ENCODE measurements at regions not wholly inside any gene's neighbourhood (a gene's known extent, or its start where the extent isn't known, plus 50 kb on each side); places are given as distances from the start of the nearest gene placed in this dataset.

DNA sequence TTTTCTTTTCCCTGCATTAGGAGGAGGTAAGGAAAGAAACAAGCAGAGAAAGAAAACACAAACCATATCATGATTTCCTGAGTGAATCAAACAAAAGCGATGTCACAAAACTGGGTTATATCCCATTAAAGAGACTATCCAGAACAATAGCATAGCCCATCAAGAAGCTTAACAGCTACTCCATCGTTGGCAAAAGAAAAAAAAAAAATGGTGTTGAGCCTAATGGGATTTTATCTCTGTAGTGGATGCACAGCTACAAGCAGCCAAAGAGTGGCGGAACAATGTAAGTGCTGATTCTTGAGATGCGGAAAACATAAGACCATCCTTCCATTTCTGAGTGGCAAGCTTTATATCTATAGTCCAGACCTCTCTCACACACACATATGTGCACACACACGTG lies 106.2 kb upstream of the NRSN1 start:
- Histone ChIP-seq H3K4me1 (ENCODE audit: control insufficient read depth, low read depth, low read length) (no peaks in the 10 kb centered on the region), H3K27ac (ENCODE audit: low read length) (no peak overlapping the region), H3K4me3 (ENCODE audit: low read length) (no peak overlapping the region), H3K36me3 (ENCODE audit: control insufficient read depth, low read depth, low read length) (no peaks in the 10 kb centered on the region), H3K9ac (ENCODE audit: low read length) (no peak overlapping the region), H3K9me3 (ENCODE audit: control insufficient read depth, low read depth, low read length) (no peaks in the 10 kb centered on the region), H3K27me3 (ENCODE audit: control insufficient read depth, insufficient read depth, low read length) (no peaks in the 10 kb centered on the region)

DNA sequence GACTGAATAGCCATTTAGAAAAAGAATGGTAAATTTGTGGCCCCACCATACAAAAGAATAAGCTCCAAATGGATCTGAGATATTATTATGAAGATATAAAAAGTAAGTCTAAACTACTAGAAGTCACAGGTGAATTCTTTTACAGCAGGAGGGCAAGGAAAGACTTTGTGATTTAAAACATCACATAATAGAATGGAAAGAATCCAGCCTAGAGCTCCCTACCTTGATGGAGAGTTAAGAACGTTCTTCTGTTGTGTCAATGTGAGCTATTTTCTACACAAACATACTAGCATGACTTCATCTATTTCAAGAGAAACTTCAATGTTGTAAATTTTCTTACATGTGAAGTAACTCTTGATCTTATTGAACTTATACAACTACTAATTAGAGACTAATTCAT lies 100.0 kb upstream of the NRSN1 start:
- Histone ChIP-seq H3K9ac (ENCODE audit: low read length) (no peak overlapping the region), H3K36me3 (ENCODE audit: control insufficient read depth, low read depth, low read length) (no peaks in the 10 kb centered on the region), H3K27me3 (ENCODE audit: control insufficient read depth, insufficient read depth, low read length) (no peaks in the 10 kb centered on the region), H3K9me3 (ENCODE audit: control insufficient read depth, low read depth, low read length) (no peaks in the 10 kb centered on the region), H3K27ac (ENCODE audit: low read length) (no peak overlapping the region), H3K4me1 (ENCODE audit: control insufficient read depth, low read depth, low read length) (peaks cover 13% of the 10 kb centered on the region), H3K4me3 (ENCODE audit: low read length) (peak overlapping the region; percentile 17)

DNA sequence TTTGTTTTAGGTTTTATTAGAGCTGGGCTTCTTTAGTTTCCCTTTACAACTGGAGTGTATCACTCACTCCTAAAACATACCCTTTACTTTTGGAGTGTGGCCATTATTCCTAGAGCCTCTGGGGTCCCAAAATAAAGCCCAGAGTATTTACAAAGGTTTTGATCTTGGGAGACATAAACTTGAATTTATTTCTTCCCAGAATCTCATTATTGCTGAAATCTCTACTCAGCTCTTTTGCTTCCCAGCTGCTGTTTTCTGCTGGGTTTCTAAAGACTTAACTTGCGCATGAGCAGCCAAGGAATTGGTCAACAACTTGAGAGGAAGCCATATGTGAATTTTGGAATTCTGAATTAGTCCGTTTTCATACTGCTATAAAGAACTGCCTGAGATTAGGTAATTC lies 94.5 kb upstream of the NRSN1 start:
- no peaks in the 10 kb centered on the region for H3K36me3 ChIP-seq (ENCODE audit: control insufficient read depth, low read depth, low read length)
- H3K27me3 ChIP-seq (ENCODE audit: control insufficient read depth, insufficient read depth, low read length) = no peaks in the 10 kb centered on the region
- H3K9me3 ChIP-seq (ENCODE audit: control insufficient read depth, low read depth, low read length) = no peaks in the 10 kb centered on the region
- no peak overlapping the region for H3K9ac ChIP-seq (ENCODE audit: low read length)
- peaks cover 6% of the 10 kb centered on the region for H3K4me1 ChIP-seq (ENCODE audit: control insufficient read depth, low read depth, low read length)
- no peak overlapping the region for H3K4me3 ChIP-seq (ENCODE audit: low read length)
- H3K27ac ChIP-seq (ENCODE audit: low read length) = no peak overlapping the region

DNA sequence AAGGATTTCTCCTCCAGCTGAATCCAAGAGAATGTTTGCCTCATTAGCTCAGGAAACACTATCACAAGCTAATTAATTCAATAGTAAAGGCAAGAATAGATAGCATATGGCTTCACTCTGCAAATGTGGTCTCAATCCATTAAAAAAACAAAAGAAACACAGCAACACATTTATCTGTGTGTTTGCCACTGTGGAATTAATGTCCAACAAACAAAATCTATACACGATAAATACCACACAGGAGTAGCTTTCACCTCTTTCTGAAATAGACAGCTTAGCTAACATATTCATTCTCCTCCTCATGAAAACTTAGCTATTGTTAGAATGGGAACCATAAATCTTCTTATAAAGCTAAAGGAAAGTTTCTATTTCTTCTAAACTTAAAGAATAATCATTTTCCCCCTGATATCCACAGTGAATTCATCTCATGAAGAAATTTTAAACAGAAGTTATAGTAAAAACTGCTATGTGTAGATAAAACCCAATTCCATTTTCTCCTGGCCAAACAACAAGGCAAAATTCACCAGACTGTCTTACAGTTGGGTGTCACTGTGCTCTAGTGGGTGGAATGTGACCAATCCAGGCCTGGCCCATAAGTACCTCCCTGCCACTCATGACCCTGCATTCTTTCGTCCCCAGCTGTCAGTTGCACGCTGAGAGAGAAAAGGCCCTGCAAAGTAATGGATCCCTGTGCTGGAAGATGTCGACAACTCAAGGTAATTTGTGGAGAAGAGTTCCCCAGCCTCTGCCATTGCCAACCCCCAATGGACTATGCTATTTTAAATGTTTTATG lies 92.9 kb upstream of the NRSN1 start:
- Histone ChIP-seq H3K27ac (ENCODE audit: low read length) (no peak overlapping the region), H3K9me3 (ENCODE audit: control insufficient read depth, low read depth, low read length) (no peaks in the 10 kb centered on the region), H3K27me3 (ENCODE audit: control insufficient read depth, insufficient read depth, low read length) (no peaks in the 10 kb centered on the region), H3K9ac (ENCODE audit: low read length) (no peak overlapping the region), H3K36me3 (ENCODE audit: control insufficient read depth, low read depth, low read length) (no peaks in the 10 kb centered on the region), H3K4me1 (ENCODE audit: control insufficient read depth, low read depth, low read length) (no peaks in the 10 kb centered on the region), H3K4me3 (ENCODE audit: low read length) (no peak overlapping the region)

DNA sequence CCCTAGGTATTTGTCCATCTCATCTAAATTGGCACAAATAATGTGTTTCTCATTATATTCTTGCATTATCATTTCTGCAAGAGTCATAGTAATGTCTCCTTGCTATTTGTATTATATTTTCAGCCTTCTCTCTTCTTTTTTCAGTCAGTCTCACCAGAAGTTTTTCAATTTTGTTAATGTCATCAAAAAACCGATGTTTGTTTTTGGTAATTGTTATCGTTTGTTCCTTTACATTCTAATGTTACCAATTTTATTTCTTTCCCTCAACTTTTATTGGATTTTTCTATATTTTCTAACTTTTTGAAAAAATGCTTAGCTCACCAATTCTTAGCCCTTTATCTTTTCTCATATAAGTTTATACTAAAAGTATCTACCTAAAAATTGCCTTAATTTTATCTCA lies 82.2 kb upstream of the NRSN1 start:
- Histone ChIP-seq H3K27me3 (ENCODE audit: control insufficient read depth, insufficient read depth, low read length) (no peaks in the 10 kb centered on the region), H3K9ac (ENCODE audit: low read length) (no peak overlapping the region), H3K4me3 (ENCODE audit: low read length) (no peak overlapping the region), H3K27ac (ENCODE audit: low read length) (no peak overlapping the region), H3K4me1 (ENCODE audit: control insufficient read depth, low read depth, low read length) (no peaks in the 10 kb centered on the region), H3K36me3 (ENCODE audit: control insufficient read depth, low read depth, low read length) (no peaks in the 10 kb centered on the region), H3K9me3 (ENCODE audit: control insufficient read depth, low read depth, low read length) (peaks cover 2% of the 10 kb centered on the region)

DNA sequence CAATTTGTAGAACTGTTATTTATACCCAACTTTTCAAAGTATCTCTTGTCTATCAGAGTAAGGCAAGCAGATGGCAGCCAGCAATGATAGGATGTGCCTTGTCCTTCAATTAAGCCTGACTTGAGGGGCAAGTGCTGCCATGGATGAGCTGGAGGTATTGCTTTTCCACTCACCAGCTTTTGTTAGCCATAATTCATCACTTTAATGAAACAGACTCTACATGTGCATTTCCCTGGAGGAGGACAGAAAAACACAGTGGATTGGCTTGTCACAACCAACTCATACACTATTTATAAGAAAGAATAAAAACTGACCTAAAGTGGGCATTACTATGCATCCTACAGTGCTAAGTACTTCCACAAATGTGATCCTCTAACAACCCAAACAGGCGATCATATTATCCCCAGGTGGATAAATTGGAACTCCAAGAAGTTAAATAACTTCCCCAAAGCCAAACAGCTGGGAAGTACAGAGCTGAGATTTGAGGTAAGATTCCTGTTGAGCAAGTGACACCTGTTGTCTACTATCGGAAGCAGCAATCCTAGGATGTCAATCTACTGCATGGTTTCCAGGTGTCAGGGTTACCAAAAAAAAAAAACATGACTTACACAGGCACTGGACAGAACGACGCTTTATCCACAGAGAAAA lies 73.9 kb upstream of the NRSN1 start:
- H3K27me3 ChIP-seq (ENCODE audit: control insufficient read depth, insufficient read depth, low read length) = no peaks in the 10 kb centered on the region
- no peak overlapping the region for H3K9ac ChIP-seq (ENCODE audit: low read length)
- H3K27ac ChIP-seq (ENCODE audit: low read length) = no peak overlapping the region
- no peaks in the 10 kb centered on the region for H3K36me3 ChIP-seq (ENCODE audit: control insufficient read depth, low read depth, low read length)
- H3K9me3 ChIP-seq (ENCODE audit: control insufficient read depth, low read depth, low read length) = no peaks in the 10 kb centered on the region
- H3K4me3 ChIP-seq (ENCODE audit: low read length) = no peak overlapping the region
- H3K4me1 ChIP-seq (ENCODE audit: control insufficient read depth, low read depth, low read length) = no peaks in the 10 kb centered on the region

DNA sequence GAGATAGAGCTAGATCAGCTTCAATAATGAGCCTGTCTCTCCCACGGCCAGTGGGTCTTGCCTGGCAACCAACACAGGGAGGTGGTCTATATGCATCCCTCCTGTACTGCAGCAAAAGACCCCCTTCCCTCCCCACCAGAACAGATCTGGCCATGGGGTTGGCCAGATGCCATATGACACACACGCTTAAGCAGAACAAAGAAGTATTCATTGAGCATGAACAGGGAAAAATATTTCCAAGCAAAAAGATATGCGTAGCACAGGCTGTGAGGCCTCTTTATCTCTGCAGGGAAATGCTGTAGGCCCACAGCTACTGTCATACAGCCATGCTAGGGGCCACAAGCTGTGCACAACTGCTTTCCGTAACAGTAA lies 73.4 kb upstream of the NRSN1 start:
- Histone ChIP-seq H3K9ac (ENCODE audit: low read length) (no peak overlapping the region), H3K27ac (ENCODE audit: low read length) (no peak overlapping the region), H3K27me3 (ENCODE audit: control insufficient read depth, insufficient read depth, low read length) (no peaks in the 10 kb centered on the region), H3K36me3 (ENCODE audit: control insufficient read depth, low read depth, low read length) (no peaks in the 10 kb centered on the region), H3K4me1 (ENCODE audit: control insufficient read depth, low read depth, low read length) (no peaks in the 10 kb centered on the region), H3K9me3 (ENCODE audit: control insufficient read depth, low read depth, low read length) (no peaks in the 10 kb centered on the region), H3K4me3 (ENCODE audit: low read length) (no peak overlapping the region)

DNA sequence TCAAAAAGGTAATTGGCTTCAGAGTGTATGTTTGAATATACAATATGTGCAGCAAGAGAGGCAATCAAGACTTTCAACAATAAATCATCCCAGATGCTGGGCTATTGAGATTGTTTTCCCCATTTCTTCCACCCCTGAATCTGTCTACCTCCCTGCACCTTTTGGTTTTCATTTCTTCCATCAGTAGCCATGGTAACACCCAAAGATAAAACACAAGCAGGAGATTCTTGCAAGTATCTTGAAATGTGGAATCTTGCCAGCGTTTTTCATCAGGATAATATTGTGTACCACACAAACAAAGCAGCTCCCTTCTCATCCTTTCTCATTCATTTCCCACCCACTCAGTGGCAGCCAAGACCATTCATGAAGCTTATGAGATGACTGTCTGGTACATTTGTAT lies 73.0 kb upstream of the NRSN1 start:
- H3K4me3 ChIP-seq (ENCODE audit: low read length) = no peak overlapping the region
- no peak overlapping the region for H3K27ac ChIP-seq (ENCODE audit: low read length)
- no peaks in the 10 kb centered on the region for H3K27me3 ChIP-seq (ENCODE audit: control insufficient read depth, insufficient read depth, low read length)
- no peaks in the 10 kb centered on the region for H3K36me3 ChIP-seq (ENCODE audit: control insufficient read depth, low read depth, low read length)
- no peak overlapping the region for H3K9ac ChIP-seq (ENCODE audit: low read length)
- no peaks in the 10 kb centered on the region for H3K4me1 ChIP-seq (ENCODE audit: control insufficient read depth, low read depth, low read length)
- no peaks in the 10 kb centered on the region for H3K9me3 ChIP-seq (ENCODE audit: control insufficient read depth, low read depth, low read length)

DNA sequence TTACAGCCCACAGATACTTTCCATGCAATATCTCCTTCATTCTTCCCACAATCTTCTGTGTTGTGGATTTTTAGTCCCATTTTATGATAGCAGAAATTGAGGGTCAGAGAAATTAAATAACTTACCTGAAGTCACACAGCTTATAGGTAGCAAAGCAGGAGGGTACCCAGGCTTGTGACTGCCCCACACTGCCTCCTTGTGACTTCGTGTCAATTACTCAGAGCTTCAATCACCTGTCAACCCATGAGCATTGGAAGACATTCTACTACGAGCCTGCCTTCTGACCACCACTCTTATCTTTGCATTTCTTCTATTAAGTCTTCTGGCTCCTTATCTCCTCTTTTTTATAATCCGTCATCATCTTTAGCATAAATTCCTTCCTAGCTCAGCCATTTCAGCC lies 71.6 kb upstream of the NRSN1 start:
- H3K4me1 ChIP-seq (ENCODE audit: control insufficient read depth, low read depth, low read length) = no peaks in the 10 kb centered on the region
- H3K27ac ChIP-seq (ENCODE audit: low read length) = no peak overlapping the region
- H3K27me3 ChIP-seq (ENCODE audit: control insufficient read depth, insufficient read depth, low read length) = no peaks in the 10 kb centered on the region

DNA sequence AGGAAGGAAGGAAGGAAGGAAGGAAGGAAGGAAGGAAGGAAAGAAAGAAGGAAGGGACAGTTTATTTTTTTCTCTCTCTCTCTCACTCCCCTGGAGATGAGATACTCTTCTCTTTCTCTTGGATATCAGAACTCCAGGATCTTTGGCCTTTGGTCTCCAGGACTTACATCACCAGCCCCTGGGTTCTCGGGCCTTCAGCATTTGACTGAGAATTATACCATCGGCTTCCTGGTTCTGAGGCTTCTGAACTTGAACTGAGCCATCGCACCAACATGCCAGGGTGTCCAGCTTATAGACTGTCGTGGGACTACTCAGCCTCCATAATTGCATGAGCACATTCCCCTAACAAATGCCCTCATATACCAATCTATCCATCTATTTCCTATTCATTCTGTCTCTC lies 69.4 kb upstream of the NRSN1 start:
- Histone ChIP-seq H3K27ac (ENCODE audit: low read length) (no peak overlapping the region), H3K4me3 (ENCODE audit: low read length) (no peak overlapping the region), H3K36me3 (ENCODE audit: control insufficient read depth, low read depth, low read length) (no peaks in the 10 kb centered on the region), H3K4me1 (ENCODE audit: control insufficient read depth, low read depth, low read length) (no peaks in the 10 kb centered on the region), H3K9ac (ENCODE audit: low read length) (no peak overlapping the region), H3K9me3 (ENCODE audit: control insufficient read depth, low read depth, low read length) (no peaks in the 10 kb centered on the region), H3K27me3 (ENCODE audit: control insufficient read depth, insufficient read depth, low read length) (no peaks in the 10 kb centered on the region)

More for the DNA sequence above, 71.6 kb upstream of the NRSN1 start:
- no peak overlapping the region for H3K4me3 ChIP-seq (ENCODE audit: low read length)
- no peaks in the 10 kb centered on the region for H3K36me3 ChIP-seq (ENCODE audit: control insufficient read depth, low read depth, low read length)
- no peaks in the 10 kb centered on the region for H3K9me3 ChIP-seq (ENCODE audit: control insufficient read depth, low read depth, low read length)
- no peak overlapping the region for H3K9ac ChIP-seq (ENCODE audit: low read length)

DNA sequence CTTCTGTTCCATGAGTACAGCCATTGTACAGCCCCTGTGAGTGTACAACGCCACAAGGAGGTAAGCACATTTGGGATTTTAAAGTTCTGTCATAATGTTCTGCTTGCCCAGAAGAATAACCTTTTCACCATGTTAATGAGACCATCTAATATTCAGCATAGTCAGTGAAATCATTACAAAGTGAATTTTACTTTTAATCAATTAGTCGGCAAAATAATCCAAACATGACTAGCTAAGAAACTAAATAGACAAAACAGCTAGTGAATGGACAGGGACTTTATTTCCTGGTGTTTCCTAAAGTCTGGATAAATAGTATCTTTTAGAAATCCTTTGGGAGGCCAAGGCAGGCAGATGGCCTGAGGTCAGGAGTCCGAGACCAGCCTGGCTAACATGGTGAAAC lies 69.0 kb upstream of the NRSN1 start:
- no peak overlapping the region for H3K4me3 ChIP-seq (ENCODE audit: low read length)
- no peak overlapping the region for H3K9ac ChIP-seq (ENCODE audit: low read length)
- H3K36me3 ChIP-seq (ENCODE audit: control insufficient read depth, low read depth, low read length) = no peaks in the 10 kb centered on the region
- no peaks in the 10 kb centered on the region for H3K4me1 ChIP-seq (ENCODE audit: control insufficient read depth, low read depth, low read length)
- no peaks in the 10 kb centered on the region for H3K27me3 ChIP-seq (ENCODE audit: control insufficient read depth, insufficient read depth, low read length)
- H3K27ac ChIP-seq (ENCODE audit: low read length) = no peak overlapping the region
- no peaks in the 10 kb centered on the region for H3K9me3 ChIP-seq (ENCODE audit: control insufficient read depth, low read depth, low read length)
